Pancreas (tissue), 10 donors: ENCODE measurements at regions not wholly inside any gene's neighbourhood (a gene's known extent, or its start where the extent isn't known, plus 50 kb on each side); places are given as distances from the start of the nearest gene placed in this dataset.

Experiments
- ATAC-seq, 4 donors: fragments of 200-7000 bp; cut with Tn5 transposase; one replicate each; pipeline versions ENCODE4 v1.8.0 to v1.9.1; 2020; ENCODE audit warnings: mild to moderate bottlenecking in 4 of 4, moderate library complexity in 4 of 4
- DNase-seq, 6 donors: peaks; one replicate each; pipeline ENCODE4 v3.0.0-alpha.2; 2020
- FAIRE-seq: peaks from 2 replicates; lab custom pipeline; 2012; peaks lifted over from hg19 to GRCh38; lab: Jason Lieb, UNC
- H3K27ac ChIP-seq, 4 donors: fragments of 200-600 bp; sonication (generic); 1 replicate in 3 of 4; 2 replicates in 1 of 4; pipeline versions ENCODE4 v1.5.0 to v1.8.0; 2020
- H3K27me3 ChIP-seq, 4 donors: fragments of 200-600 bp; one replicate each; pipeline ENCODE4 v1.8.0; 2021
- H3K36me3 ChIP-seq, 3 donors: fragments of 200-600 bp; sonication (generic) in 1 of 3; one replicate each; pipeline versions ENCODE4 v1.5.0 to v1.8.0; 2020 to 2021
- H3K4me1 ChIP-seq, 3 donors: fragments of 200-600 bp; one replicate each; pipeline ENCODE4 v1.8.0; 2021
- H3K4me3 ChIP-seq, 4 donors: fragments of 200-600 bp; sonication (generic) in 2 of 4; one replicate each; pipeline versions ENCODE4 v1.5.0 to v1.8.0; 2020 to 2021
- H3K9me3 ChIP-seq, 4 donors: fragments of 200-600 bp; one replicate each; pipeline ENCODE4 v1.8.0; 2021
- CTCF ChIP-seq, 4 donors: fragments of 200-600 bp; sonication (generic) in 3 of 4; IDR thresholded peaks; one replicate each; pipeline versions ENCODE4 v1.5.0 to v1.8.0; 2021; ENCODE audit warnings: antibody characterized with exemption in 4 of 4
- WGBS, 2 donors: extraction: QIAGEN DNeasy Blood & Tissue Kit; methylation state at CpG; one replicate each; pipeline ENCODE4 v1.1.7; 2013; 5-methylcytosine and 5-hydroxymethylcytosine counted together
- intact Hi-C, 3 donors: fragments of 100-400 bp; cut with DNase I; formaldehyde crosslinking; loops; one replicate each; pipeline versions ENCODE4 v1.11.1 to v1.14.2; 2022
- donor health status: healthy with polysubstance abuse.
- donor health status: DM: no; HTN: no; CAD: no; lungs with moderate emphysema.
- donor health status: DM: no; HTN: no; CAD: no.
- donor health status: control.
- donor health status: control.
- donor health status: Bipolar disorder and iron deficiency.
- donor health status: DM: yes; HTN: yes; CAD: no.
- donor health status: DM: no; HTN: no; CAD: no.
- donor health status: DM: no; HTN: no; CAD: no.
- donor health status: DM: yes; HTN: yes; CAD: no.

- TF ChIP-seq CTCF (IDR thresholded peaks at IDR 0.05): no peak
- Histone ChIP-seq H3K27me3 (no peaks in the 10 kb centered on the region), H3K4me1 (no peaks in the 10 kb centered on the region), H3K4me3 (no peak overlapping the region), H3K9me3 (no peaks in the 10 kb centered on the region), H3K27ac (no peak overlapping the region), H3K36me3 (no peaks in the 10 kb centered on the region)
- peak in 1 of 4 donors; percentile 33 for ATAC-seq
- DNase-seq: no peak
- intact Hi-C loops: no loop called here
- 93 to 100% methylated on average over 2 of the region's 2 CpGs for WGBS, 2 donors
- no peak for FAIRE-seq
Measured at GRCh38 chr6:11902527-11902926, 109.6 kb upstream of the HIVEP1 start.

GRCh38 chr6:11900662-11901598 lies 111.2 kb upstream of the HIVEP1 start:
- ATAC-seq (peak in 3 of 4 donors; percentile 56 to 83 (median 66)), FAIRE-seq (no peak), DNase-seq (no peak)
- no peaks in the 10 kb centered on the region for H3K27me3 ChIP-seq
- peak overlapping the region in 2 of 4 donors; percentile 7 to 50 for H3K27ac ChIP-seq
- no peaks in the 10 kb centered on the region for H3K4me1 ChIP-seq
- H3K36me3 ChIP-seq: no peaks in the 10 kb centered on the region
- H3K4me3 ChIP-seq: peak overlapping the region in 2 of 4 donors; percentile 1 to 28
- intact Hi-C loops: no loop called here
- no peaks in the 10 kb centered on the region for H3K9me3 ChIP-seq
- no peak for TF ChIP-seq CTCF (IDR thresholded peaks at IDR 0.05)
- 36 to 37% methylated on average over 14 of the region's 14 CpGs for WGBS, 2 donors

GRCh38 chr6:11899645-11900044 lies 112.5 kb upstream of the HIVEP1 start:
- DNase-seq (no peak), FAIRE-seq (no peak), ATAC-seq (no peak)
- no peak overlapping the region for H3K4me3 ChIP-seq
- H3K4me1 ChIP-seq: no peaks in the 10 kb centered on the region
- no peaks in the 10 kb centered on the region for H3K9me3 ChIP-seq
- WGBS, 2 donors: 74 to 89% methylated on average over 1 of the region's 1 CpG
- no peaks in the 10 kb centered on the region for H3K27me3 ChIP-seq
- no peak overlapping the region for H3K27ac ChIP-seq
- intact Hi-C loops: no loop called here
- no peak for TF ChIP-seq CTCF (IDR thresholded peaks at IDR 0.05)
- no peaks in the 10 kb centered on the region for H3K36me3 ChIP-seq

- Histone ChIP-seq H3K4me1 (no peaks in the 10 kb centered on the region), H3K27me3 (no peaks in the 10 kb centered on the region), H3K27ac (no peak overlapping the region), H3K4me3 (no peak overlapping the region), H3K36me3 (no peaks in the 10 kb centered on the region), H3K9me3 (no peaks in the 10 kb centered on the region)
- TF ChIP-seq CTCF (IDR thresholded peaks at IDR 0.05): no peak
- FAIRE-seq: no peak
- ATAC-seq: no peak
- WGBS, 2 donors: 95 to 100% methylated on average over 1 of the region's 1 CpG
- intact Hi-C loops: no loop called here
- DNase-seq: no peak
Measured at GRCh38 chr6:11894212-11894611, 115.6 kb upstream of the ADTRP start.

GRCh38 chr6:11891547-11891946 lies 112.9 kb upstream of the ADTRP start:
- Histone ChIP-seq H3K9me3 (no peaks in the 10 kb centered on the region), H3K36me3 (no peaks in the 10 kb centered on the region), H3K27ac (no peak overlapping the region), H3K4me3 (no peak overlapping the region), H3K4me1 (no peaks in the 10 kb centered on the region), H3K27me3 (no peaks in the 10 kb centered on the region)
- no peak for TF ChIP-seq CTCF (IDR thresholded peaks at IDR 0.05)
- FAIRE-seq: no peak
- ATAC-seq: no peak
- no peak for DNase-seq
- intact Hi-C loops: no loop called here
